Aorta (tissue), 5 donors: ENCODE measurements at regions not wholly inside any gene's neighbourhood (a gene's known extent, or its start where the extent isn't known, plus 50 kb on each side); places are given as distances from the start of the nearest gene placed in this dataset.
A peak's percentile ranks its signal among the peaks of the same experiment; 100 is the strongest.

ENCODE experiments used
- ATAC-seq: fragments of 200-7000 bp; cut with Tn5 transposase; one replicate; pipeline ENCODE4 v1.9.1; 2022; ENCODE audit warnings: moderate library complexity; ENCODE audit not compliant: low FRiP score
- DNase-seq, 2 donors: peaks; one replicate each; pipeline ENCODE4 v3.0.0-alpha.2; 2020
- H3K27ac ChIP-seq, 2 donors: one replicate each; pipeline ENCODE4 v1.5.1; 2013; ENCODE audit warnings: low read length in 2 of 2, mild to moderate bottlenecking in 2 of 2, moderate library complexity in 2 of 2, control low read depth in 1 of 2, inconsistent platforms in 1 of 2, low read depth in 1 of 2
- H3K27me3 ChIP-seq, 2 donors: one replicate each; pipeline ENCODE4 v1.6.1; 2013; ENCODE audit warnings: control low read depth in 1 of 2, low read length in 1 of 2, mild to moderate bottlenecking in 1 of 2, moderate library complexity in 1 of 2; ENCODE audit not compliant: insufficient read depth in 2 of 2, control insufficient read depth in 1 of 2
- H3K36me3 ChIP-seq, 2 donors: one replicate each; pipeline ENCODE4 v1.6.1; 2013; ENCODE audit warnings: control low read depth in 1 of 2, low read length in 1 of 2, mild to moderate bottlenecking in 1 of 2; ENCODE audit not compliant: insufficient read depth in 2 of 2, control insufficient read depth in 1 of 2
- H3K4me1 ChIP-seq, 2 donors: one replicate each; pipeline ENCODE4 v1.6.1; 2013; ENCODE audit warnings: low read length in 2 of 2, control low read depth in 1 of 2, mild to moderate bottlenecking in 1 of 2, moderate library complexity in 1 of 2; ENCODE audit not compliant: insufficient read depth in 2 of 2, control insufficient read depth in 1 of 2
- H3K4me3 ChIP-seq, 2 donors: one replicate each; pipeline ENCODE4 v1.5.1; 2013; ENCODE audit warnings: low read length in 2 of 2, control low read depth in 1 of 2, mild to moderate bottlenecking in 1 of 2
- H3K9me3 ChIP-seq: one replicate; pipeline ENCODE4 v1.6.1; 2013; ENCODE audit warnings: mild to moderate bottlenecking, low read length; ENCODE audit not compliant: control insufficient read depth
- WGBS, 2 donors: extraction: QIAGEN DNeasy Blood & Tissue Kit; methylation state at CpG; one replicate each; pipeline ENCODE4 v1.1.7; 2013; 5-methylcytosine and 5-hydroxymethylcytosine counted together
- intact Hi-C, 2 donors: fragments of 100-400 bp; cut with DNase I; formaldehyde crosslinking; loops; one replicate each; pipeline versions ENCODE4 v1.14.2 to v1.15.0; 2022
- donor health status: healthy with polysubstance abuse.
- donor health status: Bipolar disorder and iron deficiency.
- donor health status: DM: no; HTN: no; CAD: no.
- donor health status: DM: no; HTN: no; CAD: no.
- donor health status: DM: yes; HTN: yes; CAD: no.

GRCh38 chr15:60122691-60123090 lies 118.6 kb downstream of the FOXB1 start:
- H3K4me3 ChIP-seq = no peak overlapping the region
- intact Hi-C loops = no loop called here
- H3K9me3 ChIP-seq = peaks cover 2% of the 10 kb centered on the region
- H3K36me3 ChIP-seq = no peaks in the 10 kb centered on the region
- no peaks in the 10 kb centered on the region for H3K4me1 ChIP-seq
- H3K27me3 ChIP-seq = peaks cover 0 to 2% of the 10 kb centered on the region in 2 donors
- no peak for DNase-seq
- ATAC-seq = no peak
- 90 to 92% methylated on average over 3 of the region's 3 CpGs for WGBS, 2 donors
- no peak overlapping the region for H3K27ac ChIP-seq

GRCh38 chr15:60124460-60125070 lies 120.5 kb downstream of the FOXB1 start:
- H3K27ac ChIP-seq = no peak overlapping the region
- DNase-seq = no peak
- no peaks in the 10 kb centered on the region for H3K27me3 ChIP-seq
- no peaks in the 10 kb centered on the region for H3K4me1 ChIP-seq
- no peak overlapping the region for H3K4me3 ChIP-seq
- no peaks in the 10 kb centered on the region for H3K36me3 ChIP-seq
- 71 to 72% methylated on average over 6 of the region's 6 CpGs for WGBS, 2 donors
- intact Hi-C loops = no loop called here
- ATAC-seq = no peak
- peaks cover 2% of the 10 kb centered on the region for H3K9me3 ChIP-seq

- ATAC-seq = no peak
- intact Hi-C loops = no loop called here
Measured at GRCh38 chr15:60125334-60125733, 121.2 kb downstream of the FOXB1 start.

DNA sequence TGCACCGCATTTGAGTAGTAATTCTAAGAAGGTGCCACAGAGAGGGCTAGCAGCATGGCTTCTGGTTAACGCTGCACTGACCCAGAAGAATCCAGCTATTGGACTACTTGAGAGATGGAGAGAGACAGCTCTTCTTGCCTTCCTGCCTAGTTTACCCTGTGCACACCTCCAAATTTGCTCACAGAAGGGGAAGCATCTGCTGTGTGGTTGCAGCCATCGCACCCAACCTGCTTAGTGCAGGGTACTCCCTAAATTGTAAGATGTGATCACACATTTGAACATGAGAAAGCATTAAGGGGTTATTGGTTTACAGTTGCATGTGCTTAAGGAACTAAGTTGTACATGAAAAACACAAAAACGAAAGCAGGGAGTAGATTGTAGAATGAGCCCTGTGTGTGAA lies 122.1 kb downstream of the FOXB1 start:
- peaks cover 2% of the 10 kb centered on the region for H3K9me3 ChIP-seq
- no peaks in the 10 kb centered on the region for H3K27me3 ChIP-seq
- 81% methylated on average over 4 of the region's 4 CpGs for WGBS, 2 donors
- DNase-seq (no peak), ATAC-seq (no peak)
- H3K4me3 ChIP-seq = no peak overlapping the region
- H3K27ac ChIP-seq = no peak overlapping the region
- H3K4me1 ChIP-seq = no peaks in the 10 kb centered on the region
- intact Hi-C loops = no loop called here
- no peaks in the 10 kb centered on the region for H3K36me3 ChIP-seq

More at GRCh38 chr15:60125334-60125733, 121.2 kb downstream of the FOXB1 start:
- Histone ChIP-seq H3K9me3 (peaks cover 2% of the 10 kb centered on the region), H3K27me3 (no peaks in the 10 kb centered on the region), H3K36me3 (no peaks in the 10 kb centered on the region), H3K4me1 (no peaks in the 10 kb centered on the region), H3K27ac (no peak overlapping the region), H3K4me3 (no peak overlapping the region)
- DNase-seq = no peak
- WGBS, 2 donors = 52 to 59% methylated on average over 7 of the region's 7 CpGs

GRCh38 chr15:60126661-60127060 lies 122.5 kb downstream of the FOXB1 start:
- H3K36me3 ChIP-seq = no peaks in the 10 kb centered on the region
- ATAC-seq (no peak), DNase-seq (no peak)
- intact Hi-C loops = no loop called here
- H3K27me3 ChIP-seq = no peaks in the 10 kb centered on the region
- no peaks in the 10 kb centered on the region for H3K4me1 ChIP-seq
- 65 to 78% methylated on average over 5 of the region's 5 CpGs for WGBS, 2 donors
- no peak overlapping the region for H3K27ac ChIP-seq
- H3K9me3 ChIP-seq = peaks cover under 1% of the 10 kb centered on the region
- no peak overlapping the region for H3K4me3 ChIP-seq

GRCh38 chr15:60128000-60128376 lies 123.9 kb downstream of the FOXB1 start:
- DNase-seq = no peak
- Histone ChIP-seq H3K36me3 (no peaks in the 10 kb centered on the region), H3K27me3 (no peaks in the 10 kb centered on the region), H3K9me3 (no peaks in the 10 kb centered on the region), H3K4me3 (peak overlapping the region; percentile 44 to 80), H3K27ac (no peak overlapping the region), H3K4me1 (no peaks in the 10 kb centered on the region)
- 4% methylated on average over 5 of the region's 5 CpGs for WGBS, 2 donors
- intact Hi-C loops = no loop called here
- ATAC-seq = no peak

DNA sequence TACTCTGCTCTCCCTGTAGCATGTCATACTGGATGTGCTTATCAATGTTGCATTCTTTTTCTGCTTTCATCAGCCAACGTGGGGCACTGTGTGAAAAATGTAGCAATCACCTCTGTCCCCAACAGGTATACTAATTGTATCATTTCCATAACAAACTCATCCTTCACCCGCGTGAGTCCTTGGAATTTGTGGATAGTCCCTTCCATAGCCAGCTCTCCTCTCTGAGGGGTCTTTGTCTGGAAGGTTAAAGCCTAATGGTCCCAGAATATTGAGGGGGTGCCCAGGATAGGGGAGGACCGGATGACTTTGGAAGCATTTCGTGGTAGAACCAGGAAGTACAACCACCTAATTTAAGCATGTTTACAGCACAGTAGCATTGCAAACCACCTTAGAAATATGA lies 124.6 kb downstream of the FOXB1 start:
- WGBS, 2 donors = 44 to 52% methylated on average over 5 of the region's 5 CpGs
- no peak overlapping the region for H3K27ac ChIP-seq
- no peaks in the 10 kb centered on the region for H3K27me3 ChIP-seq
- H3K4me1 ChIP-seq = no peaks in the 10 kb centered on the region
- no peaks in the 10 kb centered on the region for H3K36me3 ChIP-seq
- ATAC-seq = no peak
- DNase-seq = no peak
- no peaks in the 10 kb centered on the region for H3K9me3 ChIP-seq
- no peak overlapping the region for H3K4me3 ChIP-seq
- intact Hi-C loops = no loop called here

DNA sequence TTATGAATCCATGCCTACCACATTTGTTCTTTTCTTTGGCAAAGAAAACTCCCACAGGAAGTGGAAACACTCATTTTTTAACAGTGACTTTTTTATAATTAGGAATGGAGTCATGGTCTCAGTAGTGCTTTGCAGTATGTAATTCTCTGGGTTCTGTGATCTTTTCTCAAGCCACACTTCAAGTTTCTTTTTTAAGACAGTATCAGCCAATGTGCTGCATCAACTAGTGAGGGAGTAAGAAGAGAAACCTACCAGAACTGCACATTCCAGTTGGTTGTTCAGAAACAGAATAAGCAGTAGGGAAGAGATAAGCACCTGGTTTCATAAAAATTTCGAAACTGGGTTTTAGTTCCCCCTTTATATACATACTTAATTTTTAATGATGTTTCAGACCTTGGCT lies 126.3 kb downstream of the FOXB1 start:
- Histone ChIP-seq H3K27me3 (no peaks in the 10 kb centered on the region), H3K9me3 (no peaks in the 10 kb centered on the region), H3K4me1 (no peaks in the 10 kb centered on the region), H3K36me3 (no peaks in the 10 kb centered on the region), H3K27ac (no peak overlapping the region), H3K4me3 (no peak overlapping the region)
- no peak for DNase-seq
- no peak for ATAC-seq
- intact Hi-C loops = no loop called here
- 79 to 89% methylated on average over 1 of the region's 1 CpG for WGBS, 2 donors

- no peak for DNase-seq
- ATAC-seq = no peak
- intact Hi-C loops = no loop called here
- Histone ChIP-seq H3K36me3 (no peaks in the 10 kb centered on the region), H3K27me3 (no peaks in the 10 kb centered on the region), H3K4me1 (no peaks in the 10 kb centered on the region), H3K4me3 (no peak overlapping the region), H3K27ac (no peak overlapping the region), H3K9me3 (no peaks in the 10 kb centered on the region)
- 78 to 86% methylated on average over 7 of the region's 7 CpGs for WGBS, 2 donors
Measured at GRCh38 chr15:60130821-60131220, 126.7 kb downstream of the FOXB1 start.
